GM23248 (cell line): ENCODE measurements at regions not wholly inside any gene's neighbourhood (a gene's known extent, or its start where the extent isn't known, plus 50 kb on each side); places are given as distances from the start of the nearest gene placed in this dataset.
"Not testable (repeated sequence)": the region's sequence is repeated elsewhere in the genome, so short reads cannot be mapped to it uniquely, and the experiment has no call there.

Source experiments
- DNase-seq: peaks from one replicate; pipeline ENCODE4 v3.0.0-alpha.2; 2015
- H2AFZ ChIP-seq: fragments of 200-600 bp; sonication (generic); 2 replicates; pipeline ENCODE4 v1.6.1; 2016; ENCODE audit warnings: antibody characterized with exemption
- H3F3A ChIP-seq: fragments of 200-600 bp; sonication (generic); 2 replicates; pipeline ENCODE4 v1.6.1; 2016; ENCODE audit warnings: mild to moderate bottlenecking, antibody characterized with exemption, mixed run types; ENCODE audit not compliant: insufficient read depth
- H3K27ac ChIP-seq: fragments of 200-600 bp; sonication (generic); 2 replicates; pipeline ENCODE4 v1.5.1; 2016; ENCODE audit warnings: mild to moderate bottlenecking
- H3K27me3 ChIP-seq: fragments of 200-600 bp; sonication (generic); replicated peaks from 2 replicates; pipeline ENCODE4 v1.6.1; 2016; ENCODE audit warnings: mild to moderate bottlenecking; ENCODE audit not compliant: insufficient read depth
- H3K36me3 ChIP-seq: fragments of 200-600 bp; sonication (generic); 2 replicates; pipeline ENCODE4 v1.6.1; 2016; ENCODE audit warnings: low read depth, mild to moderate bottlenecking
- H3K4me1 ChIP-seq: fragments of 200-600 bp; sonication (generic); 2 replicates; pipeline ENCODE4 v1.6.1; 2016; ENCODE audit warnings: mild to moderate bottlenecking; ENCODE audit not compliant: insufficient read depth
- H3K4me2 ChIP-seq: fragments of 200-600 bp; sonication (generic); one replicate; pipeline ENCODE4 v1.6.1; 2016; ENCODE audit warnings: mild to moderate bottlenecking; ENCODE audit not compliant: unreplicated experiment
- H3K4me3 ChIP-seq: fragments of 200-600 bp; sonication (generic); 2 replicates; pipeline ENCODE4 v1.5.1; 2016; ENCODE audit warnings: mild to moderate bottlenecking
- H3K79me2 ChIP-seq: fragments of 200-600 bp; sonication (generic); 2 replicates; pipeline ENCODE4 v1.6.1; 2016; ENCODE audit warnings: mild to moderate bottlenecking; ENCODE audit not compliant: insufficient read depth
- H3K9ac ChIP-seq: fragments of 200-600 bp; sonication (generic); 2 replicates; pipeline ENCODE4 v1.6.1; 2016; ENCODE audit warnings: mild to moderate bottlenecking
- H3K9me2 ChIP-seq: fragments of 200-600 bp; sonication (generic); 2 replicates; pipeline ENCODE4 v1.6.1; 2016; ENCODE audit warnings: mixed run types, mild to moderate bottlenecking, moderate library complexity; ENCODE audit not compliant: insufficient read depth
- H3K9me3 ChIP-seq: fragments of 200-600 bp; sonication (generic); one replicate; pipeline ENCODE4 v1.6.1; 2017; ENCODE audit warnings: low read depth
- H4K20me1 ChIP-seq: fragments of 200-600 bp; sonication (generic); 2 replicates; pipeline ENCODE4 v1.6.0; 2016; ENCODE audit not compliant: insufficient read depth
- EZH2 ChIP-seq: fragments of 200-600 bp; sonication (generic); IDR thresholded peaks from 2 replicates; pipeline ENCODE4 v1.6.1; 2018; ENCODE audit warnings: antibody characterized with exemption, mild to moderate bottlenecking; ENCODE audit not compliant: insufficient read depth, poor library complexity, severe bottlenecking
- EZH2phosphoT487 ChIP-seq: fragments of 200-600 bp; sonication (generic); IDR thresholded peaks from 2 replicates; pipeline ENCODE4 v1.6.1; 2018; ENCODE audit warnings: antibody characterized with exemption, moderate library complexity, mild to moderate bottlenecking, low read depth; ENCODE audit not compliant: insufficient read depth
- WGBS, 2 experiments: methylation state at CpG; one replicate each; pipeline ENCODE4 v1.1.6; 2015 to 2017; ENCODE audit warnings: low lambda C conversion rate in 2 of 2, low coverage in 1 of 2; ENCODE audit errors: missing lambda C conversion rate in 2 of 2; 5-methylcytosine and 5-hydroxymethylcytosine counted together
- in situ Hi-C: fragments of 300-500 bp; cut with MboI; formaldehyde crosslinking; loops from 2 replicates; pipeline ENCODE4 v1.15.0; 2020

GRCh38 chr11:122412581-122412980 is 242.9 kb upstream of the UBASH3B start:
- H3K9me2 ChIP-seq, result no peaks in the 10 kb centered on the region
- H3K79me2 ChIP-seq, result no peaks in the 10 kb centered on the region
- H3K27ac ChIP-seq, result no peak overlapping the region
- no peaks in the 10 kb centered on the region for H3K36me3 ChIP-seq
- TF ChIP-seq EZH2, result no peak
- no peak for TF ChIP-seq EZH2phosphoT487
- no peak for DNase-seq
- no peak overlapping the region for H2AFZ ChIP-seq
- no peaks in the 10 kb centered on the region for H3K9me3 ChIP-seq
- 53 to 69% methylated on average over 1 of the region's 1 CpG for WGBS, 2 experiments
- H4K20me1 ChIP-seq, result no peaks in the 10 kb centered on the region
- H3K9ac ChIP-seq, result no peak overlapping the region
- in situ Hi-C loops, result no loop called here
- H3K4me2 ChIP-seq, result no peak overlapping the region
- no peak overlapping the region for H3K4me3 ChIP-seq
- no peaks in the 10 kb centered on the region for H3F3A ChIP-seq
- no peaks in the 10 kb centered on the region for H3K4me1 ChIP-seq
- H3K27me3 ChIP-seq, result no peaks in the 10 kb centered on the region

- Histone ChIP-seq H3K9me3 (no peaks in the 10 kb centered on the region), H3K79me2 (no peaks in the 10 kb centered on the region), H3K36me3 (no peaks in the 10 kb centered on the region), H3K4me3 (no peak overlapping the region), H3K27me3 (no peaks in the 10 kb centered on the region), H3K9me2 (no peaks in the 10 kb centered on the region), H3F3A (peaks cover 10% of the 10 kb centered on the region; the same call in 1 of the 2 replicates), H2AFZ (no peak overlapping the region), H3K9ac (no peak overlapping the region), H3K4me2 (no peak overlapping the region), H3K4me1 (peaks cover 10% of the 10 kb centered on the region), H3K27ac (no peak overlapping the region), H4K20me1 (no peaks in the 10 kb centered on the region)
- no peak for DNase-seq
- in situ Hi-C loops, result no loop called here
- TF ChIP-seq EZH2 (no peak), EZH2phosphoT487 (no peak)
- WGBS, 2 experiments, result 71 to 74% methylated on average over 4 of the region's 4 CpGs
These were observed 249.1 kb upstream of the UBASH3B start for GRCh38 chr11:122406466-122406865.

GRCh38 chr11:122405547-122406341 is 249.8 kb upstream of the UBASH3B start:
- no peak for TF ChIP-seq EZH2
- no peak for TF ChIP-seq EZH2phosphoT487
- H3K9ac ChIP-seq, result no peak overlapping the region
- H3K27ac ChIP-seq, result no peak overlapping the region
- no peaks in the 10 kb centered on the region for H3K9me2 ChIP-seq
- H3K9me3 ChIP-seq, result no peaks in the 10 kb centered on the region
- H3K4me2 ChIP-seq, result peak overlapping the region; percentile 0
- H4K20me1 ChIP-seq, result no peaks in the 10 kb centered on the region
- no peaks in the 10 kb centered on the region for H3K79me2 ChIP-seq
- H3K27me3 ChIP-seq, result no peaks in the 10 kb centered on the region
- peaks cover 10% of the 10 kb centered on the region; the same call in 1 of the 2 replicates for H3F3A ChIP-seq
- in situ Hi-C loops, result no loop called here
- no peak overlapping the region for H3K4me3 ChIP-seq
- WGBS, 2 experiments, result 31 to 36% methylated on average over 5 of the region's 5 CpGs
- no peaks in the 10 kb centered on the region for H3K36me3 ChIP-seq
- H3K4me1 ChIP-seq, result peaks cover 10% of the 10 kb centered on the region
- no peak overlapping the region for H2AFZ ChIP-seq
- peak; percentile 50 for DNase-seq

- Histone ChIP-seq H3K9me3 (no peaks in the 10 kb centered on the region), H3K4me1 (peaks cover 10% of the 10 kb centered on the region), H3K27ac (no peak overlapping the region), H3K27me3 (no peaks in the 10 kb centered on the region), H3F3A (peaks cover 10% of the 10 kb centered on the region; the same call in 1 of the 2 replicates), H3K79me2 (no peaks in the 10 kb centered on the region), H2AFZ (no peak overlapping the region), H4K20me1 (no peaks in the 10 kb centered on the region), H3K9me2 (no peaks in the 10 kb centered on the region), H3K4me3 (no peak overlapping the region), H3K36me3 (no peaks in the 10 kb centered on the region), H3K4me2 (no peak overlapping the region), H3K9ac (no peak overlapping the region)
- TF ChIP-seq EZH2phosphoT487, result no peak
- TF ChIP-seq EZH2, result no peak
- DNase-seq, result no peak
- in situ Hi-C loops, result no loop called here
These were observed 251.0 kb upstream of the UBASH3B start for GRCh38 chr11:122404571-122404970.

GRCh38 chr11:122401581-122401980 is 253.9 kb upstream of the UBASH3B start:
- H3K79me2 ChIP-seq, in situ Hi-C loops, H3K9ac ChIP-seq, H3K9me2 ChIP-seq, H2AFZ ChIP-seq, H3K9me3 ChIP-seq, H3K4me3 ChIP-seq, DNase-seq, H3K27ac ChIP-seq, H4K20me1 ChIP-seq, H3K36me3 ChIP-seq, H3K27me3 ChIP-seq, H3K4me2 ChIP-seq: not testable (repeated sequence)
- WGBS, 2 experiments, result 69 to 72% methylated on average over 5 of the region's 5 CpGs
- peaks cover 10% of the 10 kb centered on the region for H3K4me1 ChIP-seq
- peaks cover 10% of the 10 kb centered on the region; the same call in 1 of the 2 replicates for H3F3A ChIP-seq
